Daoy (cell line): ENCODE measurements at regions not wholly inside any gene's neighbourhood (a gene's known extent, or its start where the extent isn't known, plus 50 kb on each side); places are given as distances from the start of the nearest gene placed in this dataset.

Experiments
- DNase-seq: peaks from one replicate; pipeline ENCODE4 v3.0.0-alpha.2; 2015; ENCODE audit warnings: low read depth

DNA sequence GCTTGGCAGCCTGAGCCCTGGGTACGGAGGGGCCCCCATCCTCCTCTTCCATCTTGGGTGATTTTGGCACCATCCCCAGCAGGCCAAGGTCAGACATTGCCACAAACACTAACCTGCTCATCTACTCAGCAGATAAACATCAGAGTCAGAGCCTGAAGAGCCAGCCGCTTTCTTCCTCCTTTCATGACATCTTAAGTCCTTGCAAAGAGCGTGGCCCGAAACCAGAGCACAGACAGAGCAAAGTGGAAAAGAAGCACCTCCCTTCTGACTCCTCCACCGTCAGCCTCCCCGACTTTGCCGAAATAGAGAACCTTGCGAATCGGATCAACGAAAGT lies 60.4 kb upstream of the RPH3AL start:
- no peak for DNase-seq

DNA sequence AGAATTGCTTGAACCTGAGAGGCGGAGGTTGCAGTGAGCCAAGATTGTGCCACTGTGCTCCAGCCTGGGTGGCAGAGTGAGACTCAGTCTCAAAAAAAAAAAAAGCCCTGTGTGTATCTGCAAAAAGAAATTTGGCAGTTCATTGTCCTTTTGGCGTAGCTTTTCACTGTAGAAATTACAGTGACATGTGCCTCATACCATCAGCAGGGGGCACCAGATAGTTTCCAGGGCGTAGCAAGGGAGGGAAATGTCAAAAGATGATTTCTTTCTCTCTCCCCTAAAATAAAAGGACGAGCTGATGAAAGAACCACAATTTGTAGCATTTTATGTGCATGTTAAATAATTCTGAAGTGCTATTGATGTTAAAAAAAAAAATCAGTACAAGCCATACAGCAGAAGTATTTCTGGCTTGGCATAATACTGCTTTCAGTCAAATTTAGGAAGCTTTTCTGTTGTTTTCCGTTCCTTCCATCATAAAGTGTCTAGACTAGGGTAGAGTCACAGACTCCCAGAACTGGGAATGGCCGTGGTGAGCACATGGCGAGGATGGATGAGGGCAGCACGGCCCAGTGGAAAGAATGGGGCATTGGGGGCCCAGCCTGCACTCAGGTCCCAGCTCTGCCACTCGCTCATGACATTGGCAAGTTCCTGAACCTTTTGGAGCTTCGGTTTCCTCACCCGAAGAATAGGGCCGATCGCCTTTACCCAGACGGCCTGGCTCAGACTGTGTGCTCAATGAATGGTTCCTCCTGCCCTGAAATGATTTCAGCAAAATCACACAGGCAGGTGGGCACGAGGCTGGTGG lies 59.8 kb upstream of the RPH3AL start:
- peak; percentile 64 for DNase-seq

DNA sequence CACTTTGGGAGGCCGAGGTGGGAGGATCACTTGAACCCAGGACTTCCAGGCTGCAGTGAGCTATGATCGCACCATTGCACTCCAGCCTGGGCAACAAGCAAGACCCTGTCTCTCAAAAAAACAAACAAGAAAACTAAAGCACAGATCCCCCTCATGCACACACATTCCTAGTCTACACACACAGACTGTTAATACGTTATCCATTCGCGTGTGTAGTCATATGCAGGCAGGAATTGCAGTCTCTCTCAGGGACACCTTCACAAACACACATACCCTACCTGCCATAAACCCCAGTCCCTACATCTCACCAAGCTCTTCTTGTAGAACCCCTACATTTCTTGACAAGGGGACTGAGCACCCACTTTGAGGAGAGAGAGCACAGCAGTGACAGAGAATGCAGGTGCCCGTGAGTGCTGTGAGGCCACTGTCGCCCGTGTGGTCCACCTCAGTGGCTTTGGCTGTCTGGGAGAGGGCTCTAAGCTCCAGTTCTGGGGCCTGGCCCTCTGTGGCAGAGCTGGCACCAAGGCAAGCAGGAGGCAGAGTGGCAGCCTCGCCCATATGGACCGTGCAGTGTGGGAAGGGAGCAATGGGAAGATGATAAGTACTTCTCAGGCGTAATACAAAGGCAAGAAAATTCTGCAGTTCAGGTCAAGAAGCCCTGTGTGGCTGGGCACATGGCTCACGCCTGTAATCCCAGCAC lies 59.0 kb upstream of the RPH3AL start:
- DNase-seq, result no peak

DNA sequence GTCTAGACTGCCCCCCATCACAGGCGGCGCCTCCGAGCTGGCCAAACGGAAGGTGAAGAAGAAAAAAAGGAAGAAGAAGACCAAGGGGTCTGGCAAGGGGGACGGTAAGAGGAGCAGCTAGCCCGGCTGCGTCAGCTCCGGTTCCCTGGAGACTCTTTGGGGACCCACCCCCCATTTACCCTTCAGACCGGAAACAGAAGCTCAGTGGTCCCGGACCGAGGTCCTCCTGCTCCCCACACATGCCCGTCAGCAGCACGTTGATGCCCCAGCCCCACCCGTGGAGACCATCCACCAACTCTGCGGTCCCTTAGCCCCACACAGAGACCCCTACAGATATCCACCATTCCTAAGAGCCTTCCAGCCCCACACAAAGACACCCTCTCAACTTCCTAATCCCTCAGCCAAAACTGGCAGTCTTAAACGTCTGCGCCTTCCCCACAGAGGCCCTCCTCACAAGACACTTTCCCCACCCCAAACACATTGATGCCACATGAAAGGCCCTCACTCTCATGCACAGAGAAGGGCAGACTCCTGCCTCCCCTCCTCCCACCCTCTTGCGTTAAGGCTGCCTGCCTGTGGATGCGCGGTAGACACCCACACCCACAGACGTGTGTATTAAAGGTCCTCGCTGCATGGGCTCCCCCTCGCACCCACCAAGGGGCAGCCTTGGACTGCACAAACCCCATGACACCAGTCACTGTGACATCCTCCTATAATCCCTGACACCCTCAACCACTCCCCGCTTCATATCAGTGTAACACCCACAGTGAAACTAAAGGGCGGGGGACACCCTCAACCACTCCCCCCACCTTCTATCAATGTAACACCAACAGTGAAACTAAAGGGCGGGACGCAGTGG lies 58.2 kb upstream of the RPH3AL start:
- DNase-seq, result peak; percentile 45

DNA sequence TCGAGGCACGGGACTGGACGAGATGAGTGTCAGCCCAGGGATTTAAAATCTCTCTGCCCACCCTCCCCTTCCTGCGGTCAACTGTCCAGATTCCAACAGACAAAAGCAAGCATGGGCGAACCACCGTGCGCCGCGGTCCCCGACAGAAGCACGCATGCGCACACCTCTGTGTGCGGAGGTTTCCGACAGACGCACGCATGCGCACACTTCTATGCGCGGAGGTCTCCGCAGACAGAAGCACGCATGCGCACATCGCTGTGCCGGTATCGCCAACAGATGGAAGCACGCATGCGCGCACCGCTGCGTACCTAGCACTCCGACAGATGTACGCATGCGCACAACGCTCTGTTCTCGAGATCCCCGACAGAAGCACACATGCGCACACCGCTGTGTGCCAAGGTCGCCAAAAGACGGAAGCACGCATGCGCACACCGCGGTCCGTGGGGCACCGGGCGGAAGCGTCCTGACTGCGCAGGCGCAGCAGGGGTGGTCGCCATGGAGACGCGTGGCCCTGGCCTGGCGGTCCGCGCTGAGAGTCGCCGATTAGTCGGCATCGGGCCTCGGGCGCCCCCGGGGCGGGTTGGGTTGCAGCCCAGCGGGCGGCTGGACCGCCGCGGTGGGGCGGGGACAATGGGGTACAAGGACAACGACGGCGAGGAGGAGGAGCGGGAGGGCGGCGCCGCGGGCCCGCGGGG lies 57.4 kb upstream of the RPH3AL start:
- DNase-seq, result peak; percentile 100

DNA sequence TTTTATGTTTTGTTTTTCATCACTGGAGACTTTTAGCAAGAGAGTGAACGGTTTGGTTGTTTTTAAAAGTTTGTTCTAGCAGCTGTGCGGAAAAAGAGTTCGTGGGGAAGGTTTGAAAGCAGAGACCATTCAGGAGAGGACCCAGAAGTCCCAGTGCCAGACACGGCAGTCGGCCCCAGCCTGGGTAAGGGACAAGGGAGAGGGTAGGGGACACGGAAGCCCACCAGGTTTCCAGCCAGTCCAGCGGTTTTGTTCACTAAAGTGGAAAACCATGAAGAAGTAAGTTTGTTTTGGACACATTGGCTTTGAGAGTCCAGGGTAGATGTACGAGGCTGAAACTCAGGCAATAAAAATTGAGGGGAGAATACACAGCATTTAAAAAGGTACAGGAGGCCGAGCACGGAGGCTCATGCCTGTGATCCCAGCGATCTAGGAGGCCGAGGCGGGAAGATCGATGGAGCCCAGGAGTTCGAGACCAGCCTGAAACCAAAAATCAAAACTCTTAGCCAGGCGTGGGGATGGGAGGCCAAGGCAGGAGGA lies 56.8 kb upstream of the RPH3AL start:
- DNase-seq, result no peak

DNA sequence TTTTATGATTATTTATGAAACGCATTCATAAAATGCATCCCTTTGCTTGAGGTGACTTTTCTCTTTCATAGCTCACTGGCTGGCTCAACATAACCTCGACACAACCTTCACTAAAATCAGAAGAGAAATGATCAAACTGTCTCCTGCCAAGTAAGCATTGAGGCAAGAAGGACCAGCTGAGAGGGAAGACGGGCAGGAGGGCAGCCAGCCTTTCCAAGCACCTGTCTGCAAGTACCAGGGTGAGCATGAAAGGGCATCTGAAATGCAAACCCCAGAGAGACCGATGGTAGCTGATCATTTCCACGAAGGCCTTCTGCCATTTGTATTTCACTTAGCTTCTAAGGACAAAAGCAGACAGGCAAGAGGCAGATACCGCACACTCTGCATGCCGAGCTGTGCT lies 52.1 kb upstream of the RPH3AL start:
- no peak for DNase-seq
